ENCODE measurements at regions not wholly inside any gene's neighbourhood (a gene's known extent, or its start where the extent isn't known, plus 50 kb on each side); places are given as distances from the start of the nearest gene placed in this dataset.

- TF ChIP-seq POLR2A (IDR thresholded peaks at IDR 0.05) (no peak), CTCF (IDR thresholded peaks at IDR 0.05) (no peak)
Measured at GRCh38 chr2:2809771-2810170, 478.7 kb upstream of the MYT1L start.
